ENCODE measurements at regions not wholly inside any gene's neighbourhood (a gene's known extent, or its start where the extent isn't known, plus 50 kb on each side); places are given as distances from the start of the nearest gene placed in this dataset.

DNA sequence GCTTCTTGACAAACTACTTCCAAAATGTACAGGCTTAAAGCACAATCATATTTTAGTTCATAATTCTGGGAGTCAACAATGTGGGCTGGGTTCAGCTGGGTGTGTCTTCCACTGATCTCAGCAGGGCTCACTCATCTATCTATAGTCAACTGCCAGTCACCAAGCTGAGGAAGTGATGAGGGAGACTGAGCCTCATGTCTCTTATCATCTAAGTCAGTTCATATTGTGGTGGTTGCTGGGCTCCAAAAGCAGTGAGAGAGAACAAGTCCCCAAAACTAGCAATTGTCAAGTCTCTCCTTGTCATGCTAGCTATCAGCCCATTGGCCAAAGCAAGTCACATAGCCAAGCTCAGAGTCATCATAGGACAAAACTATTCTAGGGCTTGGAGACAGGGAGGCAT is 465.9 kb upstream of the ARID1B start:
- no peak for TF ChIP-seq CTCF (IDR thresholded peaks at IDR 0.05; ENCODE audit: low read depth, low read length)
- TF ChIP-seq EZH2phosphoT487 (IDR thresholded peaks at IDR 0.05; ENCODE audit: low read depth): no peak
